Esophagus (tissue), 2 donors: ENCODE measurements at regions not wholly inside any gene's neighbourhood (a gene's known extent, or its start where the extent isn't known, plus 50 kb on each side); places are given as distances from the start of the nearest gene placed in this dataset.
A peak's percentile ranks its signal among the peaks of the same experiment; 100 is the strongest.
"Not testable (repeated sequence)": the region's sequence is repeated elsewhere in the genome, so short reads cannot be mapped to it uniquely, and the experiment has no call there.

Experiments used
- H3K27ac ChIP-seq, 2 donors: one replicate each; pipeline ENCODE4 v1.5.1; 2013; ENCODE audit warnings: low read depth in 2 of 2, mild to moderate bottlenecking in 2 of 2, inconsistent platforms in 1 of 2, low read length in 1 of 2, moderate library complexity in 1 of 2
- H3K27me3 ChIP-seq, 2 donors: one replicate each; pipeline ENCODE4 v1.6.1; 2013; ENCODE audit warnings: low read length in 2 of 2, control low read depth in 1 of 2, mild to moderate bottlenecking in 1 of 2; ENCODE audit not compliant: insufficient read depth in 2 of 2, control insufficient read depth in 1 of 2
- H3K36me3 ChIP-seq, 2 donors: one replicate each; pipeline ENCODE4 v1.6.1; 2013; ENCODE audit warnings: low read length in 1 of 2; ENCODE audit not compliant: control insufficient read depth in 2 of 2, insufficient read depth in 2 of 2
- H3K4me1 ChIP-seq, 2 donors: one replicate each; pipeline ENCODE4 v1.6.1; 2013; ENCODE audit warnings: low read length in 1 of 2; ENCODE audit not compliant: control insufficient read depth in 2 of 2, insufficient read depth in 2 of 2
- H3K4me3 ChIP-seq, 2 donors: one replicate each; pipeline ENCODE4 v1.5.1; 2013; ENCODE audit warnings: low read length in 2 of 2, mild to moderate bottlenecking in 2 of 2, low read depth in 1 of 2, moderate library complexity in 1 of 2
- H3K9me3 ChIP-seq, 2 donors: one replicate each; pipeline ENCODE4 v1.6.1; 2013; ENCODE audit warnings: mild to moderate bottlenecking in 2 of 2, low read depth in 1 of 2, low read length in 1 of 2, moderate library complexity in 1 of 2; ENCODE audit not compliant: control insufficient read depth in 2 of 2, insufficient read depth in 1 of 2
- WGBS, 2 donors: extraction: QIAGEN DNeasy Blood & Tissue Kit; methylation state at CpG; one replicate each; pipeline ENCODE4 v1.1.7; 2013; 5-methylcytosine and 5-hydroxymethylcytosine counted together
- donor health status: healthy with polysubstance abuse.
- donor health status: Bipolar disorder and iron deficiency.

DNA sequence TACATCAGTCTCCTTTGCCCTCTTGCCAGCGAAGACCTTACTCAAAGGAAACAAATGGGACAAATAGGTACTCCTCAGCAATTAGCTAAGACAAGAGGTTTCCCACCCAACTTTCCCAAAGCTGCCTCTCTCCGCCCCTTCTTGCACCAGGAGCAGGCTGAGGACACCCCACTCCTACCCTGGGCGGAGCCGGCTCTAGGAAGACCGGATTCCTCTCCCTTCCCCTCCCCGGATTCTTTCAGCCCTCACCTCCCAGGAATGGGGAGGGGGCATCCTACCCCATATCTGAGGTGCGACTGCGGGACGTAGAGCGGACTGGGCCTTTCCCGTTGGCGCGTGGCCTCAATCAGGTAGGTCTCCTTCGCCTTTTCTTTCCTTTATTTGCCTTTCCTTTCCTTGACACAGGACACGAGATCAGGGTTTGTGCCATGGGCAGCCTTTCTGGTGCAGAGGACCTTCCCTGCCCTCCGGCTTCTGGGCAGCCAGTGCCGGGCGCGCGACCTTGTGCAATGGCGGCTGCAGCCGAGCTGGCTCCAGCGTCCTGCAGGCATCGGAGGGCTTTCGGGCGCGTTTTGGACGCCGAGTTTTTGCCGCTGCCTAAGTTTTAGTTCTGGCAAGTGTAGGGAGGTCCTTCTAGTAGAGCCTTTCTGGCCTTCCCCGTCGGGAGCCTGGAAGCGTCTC, 279.9 kb downstream of the PLS3 start:
- H3K4me3 ChIP-seq, H3K36me3 ChIP-seq: not testable (repeated sequence)
- 6% methylated on average over 4 of the region's 33 CpGs; no CpG with 5 or more reads in 1 of the 2 donors for WGBS, 2 donors

DNA sequence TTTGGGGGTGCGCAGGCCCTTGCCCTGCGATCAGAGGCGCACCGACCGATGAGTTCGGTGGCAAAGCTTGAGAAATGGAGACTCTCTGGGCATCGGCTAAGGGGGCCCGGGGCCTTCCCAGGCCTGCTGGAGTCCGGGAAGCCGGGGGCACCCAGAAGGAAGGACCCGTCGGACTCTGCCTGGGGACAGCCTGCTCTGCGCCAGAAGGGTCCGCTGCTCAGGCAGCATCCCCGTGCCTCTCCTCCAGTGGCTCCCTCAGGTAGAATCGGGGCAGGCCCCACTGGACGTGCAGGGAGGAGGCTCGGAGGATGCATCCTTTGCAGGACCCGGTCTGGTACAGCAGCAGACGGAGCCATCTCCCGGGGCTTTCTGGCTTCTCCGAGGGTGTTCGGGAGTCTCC, 290.0 kb downstream of the PLS3 start:
- H3K36me3 ChIP-seq, result not testable (repeated sequence)

More for the DNA sequence above, 279.9 kb downstream of the PLS3 start:
- not testable (repeated sequence) for H3K27me3 ChIP-seq, H3K4me1 ChIP-seq, H3K27ac ChIP-seq, H3K9me3 ChIP-seq

DNA sequence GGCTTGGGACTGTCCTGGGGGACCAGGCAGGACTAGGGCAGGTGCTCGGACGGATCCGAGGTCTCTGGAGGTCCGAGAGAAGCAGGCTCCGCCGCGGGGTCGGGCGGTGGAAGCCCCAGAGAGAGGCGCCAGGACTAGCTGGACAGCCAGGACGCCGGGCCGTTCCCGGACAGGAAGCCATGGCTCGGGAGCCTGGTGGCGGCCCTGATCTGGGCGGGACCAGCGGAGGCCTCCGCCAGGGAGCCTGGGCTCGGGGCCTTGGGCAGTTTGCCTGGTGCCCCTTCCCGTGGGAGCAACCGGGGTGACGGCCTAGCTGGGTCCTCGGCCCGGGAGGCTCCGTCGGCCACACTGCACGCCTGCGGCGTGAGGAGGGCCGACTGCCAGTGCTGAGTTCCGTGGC, 292.3 kb downstream of the PLS3 start:
- H3K36me3 ChIP-seq, H3K4me3 ChIP-seq, H3K9me3 ChIP-seq, H3K27ac ChIP-seq, H3K27me3 ChIP-seq, H3K4me1 ChIP-seq: not testable (repeated sequence)
- 96 to 97% methylated on average over 4 to 5 of the region's 32 CpGs for WGBS, 2 donors

More for the DNA sequence above, 290.0 kb downstream of the PLS3 start:
- H3K4me3 ChIP-seq, H3K4me1 ChIP-seq, H3K27me3 ChIP-seq, H3K27ac ChIP-seq, H3K9me3 ChIP-seq: not testable (repeated sequence)
- WGBS, 2 donors, result 89 to 100% methylated on average over 3 of the region's 23 CpGs

DNA sequence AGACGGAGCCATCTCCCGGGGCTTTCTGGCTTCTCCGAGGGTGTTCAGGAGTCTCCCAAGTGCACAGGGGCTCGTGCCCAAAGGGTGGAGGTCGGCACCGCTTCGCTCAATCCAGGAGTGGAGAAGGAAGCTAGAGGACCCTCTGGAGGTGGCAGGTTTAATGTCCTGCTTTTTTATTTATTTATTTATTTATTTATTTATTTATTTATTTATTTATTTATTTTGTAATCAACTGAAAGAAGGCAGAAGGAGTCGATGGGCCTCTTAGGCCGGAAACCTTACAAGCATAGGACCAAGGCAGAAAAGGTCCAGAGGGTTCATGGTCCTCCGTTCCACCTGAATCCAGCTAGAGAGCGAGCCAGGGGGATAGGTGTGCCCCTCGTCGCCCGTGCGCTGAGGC, 289.4 kb upstream of the AGTR2 start:
- H3K36me3 ChIP-seq, H3K27me3 ChIP-seq, H3K27ac ChIP-seq, H3K4me3 ChIP-seq, H3K9me3 ChIP-seq, H3K4me1 ChIP-seq: not testable (repeated sequence)
- 64 to 89% methylated on average over 1 of the region's 15 CpGs for WGBS, 2 donors

DNA sequence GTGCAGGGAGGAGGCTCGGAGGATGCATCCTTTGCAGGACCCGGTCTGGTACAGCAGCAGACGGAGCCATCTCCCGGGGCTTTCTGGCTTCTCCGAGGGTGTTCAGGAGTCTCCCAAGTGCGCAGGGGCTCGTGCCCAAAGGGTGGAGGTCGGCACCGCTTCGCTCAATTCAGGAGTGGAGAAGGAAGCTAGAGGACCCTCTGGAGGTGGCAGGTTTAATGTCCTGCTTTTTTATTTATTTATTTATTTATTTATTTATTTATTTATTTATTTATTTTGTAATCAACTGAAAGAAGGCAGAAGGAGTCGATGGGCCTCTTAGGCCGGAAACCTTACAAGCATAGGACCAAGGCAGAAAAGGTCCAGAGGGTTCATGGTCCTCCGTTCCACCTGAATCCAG, 286.4 kb upstream of the AGTR2 start:
- H3K36me3 ChIP-seq, H3K9me3 ChIP-seq, H3K27ac ChIP-seq, H3K4me3 ChIP-seq, H3K4me1 ChIP-seq, H3K27me3 ChIP-seq: not testable (repeated sequence)
- WGBS, 2 donors, result no CpG with 5 or more reads among the region's 13 CpGs

DNA sequence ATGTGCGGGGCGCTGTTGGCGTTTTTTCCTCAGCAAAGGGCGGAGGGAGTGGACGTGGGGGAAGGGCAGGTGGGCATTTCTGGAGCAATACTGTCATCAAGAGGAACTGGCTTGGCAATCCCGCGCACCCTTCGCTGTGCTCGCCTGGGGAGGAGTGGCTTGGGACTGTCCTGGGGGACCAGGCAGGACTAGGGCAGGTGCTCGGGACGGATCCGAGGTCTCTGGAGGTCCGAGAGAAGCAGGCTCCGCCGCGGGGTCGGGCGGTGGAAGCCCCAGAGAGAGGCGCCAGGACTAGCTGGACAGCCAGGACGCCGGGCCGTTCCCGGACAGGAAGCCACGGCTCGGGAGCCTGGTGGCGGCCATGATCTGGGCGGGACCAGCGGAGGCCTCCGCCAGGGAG, 282.5 kb upstream of the AGTR2 start:
- H3K27me3 ChIP-seq, H3K9me3 ChIP-seq, H3K36me3 ChIP-seq, H3K4me1 ChIP-seq: not testable (repeated sequence)
- Histone ChIP-seq H3K4me3 (peak overlapping the region in 1 of 2 donors; percentile 41), H3K27ac (peak overlapping the region in 1 of 2 donors; percentile 87)
- WGBS, 2 donors, result 37 to 99% methylated on average over 12 to 13 of the region's 29 CpGs

DNA sequence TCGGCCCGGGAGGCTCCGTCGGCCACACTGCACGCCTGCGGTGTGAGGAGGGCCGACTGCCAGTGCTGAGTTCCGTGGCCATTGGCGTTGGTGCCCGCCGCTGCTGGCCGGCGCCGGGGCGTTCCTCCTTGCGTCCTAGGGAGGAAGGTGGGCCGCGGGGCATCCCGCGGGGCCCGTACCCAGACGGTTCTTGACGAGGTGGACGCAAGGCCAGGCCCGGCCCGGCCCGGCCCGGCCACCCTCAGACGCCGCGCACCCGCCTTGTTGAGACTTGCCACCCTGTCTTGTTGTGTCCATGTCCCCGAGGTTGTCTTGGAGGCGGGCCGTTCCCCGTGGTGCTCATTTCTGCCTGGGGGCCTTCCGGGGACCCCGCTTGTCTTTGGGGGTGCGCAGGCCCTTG, 282.0 kb upstream of the AGTR2 start:
- 53 to 84% methylated on average over 6 to 12 of the region's 39 CpGs for WGBS, 2 donors
- H3K27ac ChIP-seq, H3K9me3 ChIP-seq, H3K4me1 ChIP-seq, H3K27me3 ChIP-seq, H3K36me3 ChIP-seq, H3K4me3 ChIP-seq: not testable (repeated sequence)

DNA sequence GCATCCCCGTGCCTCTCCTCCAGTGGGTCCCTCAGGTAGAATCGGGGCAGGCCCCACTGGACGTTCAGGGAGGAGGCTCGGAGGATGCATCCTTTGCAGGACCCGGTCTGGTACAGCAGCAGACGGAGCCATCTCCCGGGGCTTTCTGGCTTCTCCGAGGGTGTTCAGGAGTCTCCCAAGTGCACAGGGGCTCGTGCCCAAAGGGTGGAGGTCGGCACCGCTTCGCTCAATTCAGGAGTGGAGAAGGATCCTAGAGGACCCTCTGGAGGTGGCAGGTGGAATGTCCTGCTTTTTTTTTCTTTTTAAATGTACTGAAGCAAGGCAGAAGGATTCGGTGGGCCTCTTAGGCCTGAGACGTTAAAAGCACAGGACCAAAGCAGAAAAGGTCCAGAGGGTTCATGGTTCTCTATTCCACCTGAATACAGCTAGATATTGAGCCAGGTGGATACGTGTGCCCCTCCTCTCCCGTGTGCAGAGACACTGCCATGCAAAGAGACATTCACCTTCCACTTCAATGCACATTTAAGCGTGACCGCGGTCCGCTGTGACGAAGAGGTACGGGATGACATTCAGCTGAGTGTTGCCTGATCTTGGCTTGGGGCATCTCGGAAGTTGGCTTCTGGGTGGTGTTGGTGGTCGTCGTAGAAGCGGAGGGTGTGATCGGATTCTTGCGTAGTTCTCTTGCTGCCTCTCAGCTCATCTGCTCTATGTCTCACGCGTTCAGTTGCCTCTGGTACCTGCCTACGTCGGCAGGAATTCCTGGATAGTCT, 281.2 kb upstream of the AGTR2 start:
- H3K4me1 ChIP-seq, result no peaks in the 10 kb centered on the region
- no peak overlapping the region for H3K4me3 ChIP-seq
- H3K9me3 ChIP-seq, result peaks cover 3 to 4% of the 10 kb centered on the region in 2 donors
- H3K36me3 ChIP-seq, result no peaks in the 10 kb centered on the region
- H3K27me3 ChIP-seq, result no peaks in the 10 kb centered on the region
- no peak overlapping the region for H3K27ac ChIP-seq
- WGBS, 2 donors, result 92 to 97% methylated on average over 27 to 31 of the region's 32 CpGs

DNA sequence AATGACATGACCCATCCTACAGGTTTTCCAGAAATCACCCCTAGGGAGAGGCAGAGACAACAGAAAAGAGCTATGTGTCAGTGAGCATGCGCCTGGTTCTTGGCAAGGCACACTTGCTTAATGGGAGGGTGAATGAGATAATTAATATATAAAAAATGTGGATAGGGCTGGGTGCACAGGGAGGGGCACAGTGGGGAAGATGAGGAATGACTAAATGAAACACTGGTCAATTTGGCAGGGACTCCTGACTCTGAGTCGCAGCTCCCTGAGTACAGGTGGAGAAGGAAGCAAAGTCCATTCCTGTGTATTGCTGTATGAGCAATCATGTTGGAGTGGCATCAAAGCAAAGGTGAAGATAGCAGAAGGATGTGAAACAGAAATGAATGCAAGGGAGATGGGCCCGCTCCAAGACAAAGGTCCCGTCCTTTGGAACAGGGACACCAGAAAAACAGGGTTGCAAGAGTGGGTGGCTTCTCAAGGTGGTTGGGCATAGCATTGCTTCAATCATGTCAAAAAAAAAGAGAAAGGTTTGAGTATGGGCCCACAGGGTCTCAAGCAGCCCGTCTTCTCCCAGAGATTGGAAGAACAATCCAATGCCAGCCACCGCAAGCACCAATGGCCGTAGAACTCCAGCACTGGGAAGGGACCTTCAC, 278.4 kb upstream of the AGTR2 start:
- H3K27ac ChIP-seq, result peak overlapping the region in 1 of 2 donors; percentile 83
- H3K4me1 ChIP-seq, result no peaks in the 10 kb centered on the region
- H3K4me3 ChIP-seq, result peak overlapping the region in 1 of 2 donors; percentile 19
- H3K9me3 ChIP-seq, result peaks cover 3 to 8% of the 10 kb centered on the region in 2 donors
- WGBS, 2 donors, result 63 to 85% methylated on average over 7 of the region's 7 CpGs
- H3K27me3 ChIP-seq, result no peaks in the 10 kb centered on the region
- no peaks in the 10 kb centered on the region for H3K36me3 ChIP-seq
